Right cardiac atrium (tissue), 5 donors: ENCODE measurements at regions not wholly inside any gene's neighbourhood (a gene's known extent, or its start where the extent isn't known, plus 50 kb on each side); places are given as distances from the start of the nearest gene placed in this dataset.
"Not testable (repeated sequence)": the region's sequence is repeated elsewhere in the genome, so short reads cannot be mapped to it uniquely, and the experiment has no call there.

ENCODE experiments used
- ATAC-seq, 2 donors: fragments of 200-7000 bp; cut with Tn5 transposase; one replicate each; pipeline versions ENCODE4 v1.8.0 to v1.9.1; 2020; ENCODE audit warnings: moderate library complexity in 2 of 2, mild to moderate bottlenecking in 1 of 2
- DNase-seq, 3 donors: peaks; one replicate each; pipeline ENCODE4 v3.0.0-alpha.2; 2020
- H3K27ac ChIP-seq: one replicate; pipeline ENCODE4 v1.5.1; 2013; ENCODE audit warnings: mild to moderate bottlenecking, low read length, control low read depth, moderate library complexity
- H3K27me3 ChIP-seq: one replicate; pipeline ENCODE4 v1.6.1; 2013; ENCODE audit not compliant: control insufficient read depth, insufficient read depth
- H3K4me1 ChIP-seq: one replicate; pipeline ENCODE4 v1.6.1; 2013; ENCODE audit warnings: low read length; ENCODE audit not compliant: control insufficient read depth, insufficient read depth
- H3K4me3 ChIP-seq: one replicate; pipeline ENCODE4 v1.5.1; 2013; ENCODE audit warnings: low read length, control low read depth
- H3K9me3 ChIP-seq: one replicate; pipeline ENCODE4 v1.6.1; 2013; ENCODE audit warnings: low read length; ENCODE audit not compliant: control insufficient read depth
- WGBS: extraction: QIAGEN DNeasy Blood & Tissue Kit; methylation state at CpG from one replicate; pipeline ENCODE4 v1.1.7; 2013; 5-methylcytosine and 5-hydroxymethylcytosine counted together
- intact Hi-C, 4 donors: fragments of 100-400 bp; cut with DNase I; formaldehyde crosslinking; loops; one replicate each; pipeline versions ENCODE4 v1.11.0 to v1.14.0; 2022 to 2023
- donor health status: healthy with polysubstance abuse.
- donor health status: DM: no; HTN: yes; CAD: no.
- donor health status: DM: no; HTN: no; CAD: no.
- donor health status: DM: no; HTN: yes; CAD: no; lungs with severe emphysema.
- donor health status: DM: yes; HTN: yes; CAD: no.

- DNase-seq = no peak
- ATAC-seq = no peak
- Histone ChIP-seq H3K4me1 (no peaks in the 10 kb centered on the region), H3K4me3 (no peak overlapping the region), H3K27me3 (no peaks in the 10 kb centered on the region), H3K9me3 (no peaks in the 10 kb centered on the region), H3K27ac (no peak overlapping the region)
- intact Hi-C loops = no loop called here
- 77% methylated on average over 8 of the region's 8 CpGs for WGBS
These were observed 63.1 kb downstream of the MATN1 start for GRCh38 chr1:30660241-30660640.

GRCh38 chr1:30659702-30660101 is 63.7 kb downstream of the MATN1 start:
- no peak for ATAC-seq
- intact Hi-C loops = loop anchor here in 1 of 4 donors (5.0 kb wide), 1 partner anchor 1107 kb away; no protein-coding TSS in a partner anchor
- WGBS = 64% methylated on average over 8 of the region's 8 CpGs

GRCh38 chr1:30658375-30658774 is 65.0 kb downstream of the MATN1 start:
- H3K4me3 ChIP-seq, ATAC-seq, H3K9me3 ChIP-seq, H3K4me1 ChIP-seq, DNase-seq, H3K27me3 ChIP-seq, H3K27ac ChIP-seq: not testable (repeated sequence)
- intact Hi-C loops = loop anchor here in 1 of 4 donors (5.0 kb wide), 1 partner anchor 1106 kb away; no protein-coding TSS in a partner anchor
- WGBS = 81% methylated on average over 4 of the region's 4 CpGs

More at GRCh38 chr1:30659702-30660101, 63.7 kb downstream of the MATN1 start:
- Histone ChIP-seq H3K27ac (no peak overlapping the region), H3K27me3 (no peaks in the 10 kb centered on the region), H3K4me1 (no peaks in the 10 kb centered on the region), H3K4me3 (no peak overlapping the region), H3K9me3 (no peaks in the 10 kb centered on the region)
- DNase-seq = no peak

- H3K27me3 ChIP-seq = no peaks in the 10 kb centered on the region
- no peaks in the 10 kb centered on the region for H3K4me1 ChIP-seq
- H3K4me3 ChIP-seq = no peak overlapping the region
- DNase-seq (no peak), ATAC-seq (no peak)
- intact Hi-C loops = loop anchor here in 1 of 4 donors (5.0 kb wide), 1 partner anchor 1106 kb away; no protein-coding TSS in a partner anchor
- 74% methylated on average over 8 of the region's 8 CpGs for WGBS
- no peak overlapping the region for H3K27ac ChIP-seq
- no peaks in the 10 kb centered on the region for H3K9me3 ChIP-seq
These were observed 65.4 kb downstream of the MATN1 start for GRCh38 chr1:30658014-30658336.

GRCh38 chr1:30657131-30658013 is 66.0 kb downstream of the MATN1 start:
- no peak for DNase-seq
- Histone ChIP-seq H3K27ac (no peak overlapping the region), H3K4me1 (no peaks in the 10 kb centered on the region), H3K9me3 (no peaks in the 10 kb centered on the region), H3K27me3 (no peaks in the 10 kb centered on the region), H3K4me3 (no peak overlapping the region)
- intact Hi-C loops = loop anchor here in 1 of 4 donors (5.0 kb wide), 1 partner anchor 1105 kb away; no protein-coding TSS in a partner anchor
- WGBS = 59% methylated on average over 22 of the region's 22 CpGs
- ATAC-seq = peak in 1 of 2 donors; percentile 40

- intact Hi-C loops = loop anchor here in 1 of 4 donors (5.0 kb wide), 1 partner anchor 1104 kb away; no protein-coding TSS in a partner anchor
- no peak for DNase-seq
- no peaks in the 10 kb centered on the region for H3K27me3 ChIP-seq
- 58% methylated on average over 27 of the region's 27 CpGs for WGBS
- no peak for ATAC-seq
- H3K27ac ChIP-seq = no peak overlapping the region
- no peaks in the 10 kb centered on the region for H3K4me1 ChIP-seq
- no peaks in the 10 kb centered on the region for H3K9me3 ChIP-seq
- H3K4me3 ChIP-seq = no peak overlapping the region
These were observed 67.0 kb downstream of the MATN1 start for GRCh38 chr1:30656171-30656940.

- 93% methylated on average over 2 of the region's 3 CpGs for WGBS
- Histone ChIP-seq H3K27ac (no peak overlapping the region), H3K27me3 (no peaks in the 10 kb centered on the region), H3K9me3 (no peaks in the 10 kb centered on the region), H3K4me3 (no peak overlapping the region), H3K4me1 (no peaks in the 10 kb centered on the region)
- intact Hi-C loops = loop anchor here in 1 of 4 donors (5.0 kb wide), 1 partner anchor 1103 kb away; no protein-coding TSS in a partner anchor
- no peak for ATAC-seq
- no peak for DNase-seq
These were observed 67.7 kb downstream of the MATN1 start for GRCh38 chr1:30655672-30656071.

GRCh38 chr1:30654188-30654587 is 69.2 kb downstream of the MATN1 start:
- DNase-seq (no peak), ATAC-seq (no peak)
- Histone ChIP-seq H3K9me3 (no peaks in the 10 kb centered on the region), H3K27me3 (no peaks in the 10 kb centered on the region), H3K4me1 (no peaks in the 10 kb centered on the region), H3K27ac (no peak overlapping the region), H3K4me3 (no peak overlapping the region)
- intact Hi-C loops = no loop called here
- 88% methylated on average over 5 of the region's 5 CpGs for WGBS

- Histone ChIP-seq H3K27ac (no peak overlapping the region), H3K27me3 (no peaks in the 10 kb centered on the region), H3K9me3 (no peaks in the 10 kb centered on the region), H3K4me3 (no peak overlapping the region), H3K4me1 (no peaks in the 10 kb centered on the region)
- DNase-seq (no peak), ATAC-seq (no peak)
- intact Hi-C loops = no loop called here
- 52% methylated on average over 4 of the region's 4 CpGs for WGBS
These were observed 71.1 kb downstream of the MATN1 start for GRCh38 chr1:30652152-30652841.

GRCh38 chr1:30651395-30651794 is 72.0 kb downstream of the MATN1 start:
- ATAC-seq, intact Hi-C loops, H3K27ac ChIP-seq, H3K9me3 ChIP-seq, H3K27me3 ChIP-seq, DNase-seq, H3K4me1 ChIP-seq, H3K4me3 ChIP-seq: not testable (repeated sequence)
- 75% methylated on average over 5 of the region's 5 CpGs for WGBS
